Calu3 (cell line): ENCODE measurements at regions not wholly inside any gene's neighbourhood (a gene's known extent, or its start where the extent isn't known, plus 50 kb on each side); places are given as distances from the start of the nearest gene placed in this dataset.

ENCODE experiments used
- BruUV-seq: library from RNA; stranded (reverse); fragments of 400-500 nt; replicated peaks from 2 replicates; lab custom pipeline; 2021; lab: Mats Ljungman, UMichigan
- CTCF ChIA-PET: fragments of 300-600 bp; sonication (Branson Sonifier 250); formaldehyde crosslinking; loops from one replicate; lab custom pipeline; 2022; ENCODE audit warnings: antibody characterized with exemption; lab: Charles Lee
- DNase-seq: peaks from one replicate; pipeline ENCODE4 v3.0.0; 2022
- H3K27ac Mint-ChIP-seq: one replicate; pipeline ENCODE4 v1.8.0; 2022; ENCODE audit warnings: mixed read lengths; ENCODE audit not compliant: unreplicated experiment
- H3K27me3 Mint-ChIP-seq: one replicate; pipeline ENCODE4 v1.8.0; 2022; ENCODE audit warnings: mixed read lengths; ENCODE audit not compliant: unreplicated experiment
- H3K36me3 Mint-ChIP-seq: one replicate; pipeline ENCODE4 v1.8.0; 2022; ENCODE audit warnings: mild to moderate bottlenecking, moderate library complexity, mixed read lengths; ENCODE audit not compliant: insufficient read depth, unreplicated experiment
- H3K4me1 Mint-ChIP-seq: one replicate; pipeline ENCODE4 v1.8.0; 2022; ENCODE audit warnings: mild to moderate bottlenecking, low read depth, mixed read lengths; ENCODE audit not compliant: unreplicated experiment
- H3K4me3 Mint-ChIP-seq: one replicate; pipeline ENCODE4 v1.8.0; 2022; ENCODE audit warnings: mild to moderate bottlenecking, low read depth, moderate library complexity, mixed read lengths; ENCODE audit not compliant: unreplicated experiment
- H3K9me3 Mint-ChIP-seq: one replicate; pipeline ENCODE4 v1.8.0; 2022; ENCODE audit warnings: low read depth, mixed read lengths; ENCODE audit not compliant: unreplicated experiment
- CTCF ChIP-seq: fragments of 200-600 bp; IDR thresholded peaks from one replicate; pipeline ENCODE4 v1.8.0; 2022; ENCODE audit warnings: antibody characterized with exemption; ENCODE audit not compliant: unreplicated experiment
- intact Hi-C: fragments of 100-400 bp; cut with micrococcal nuclease; formaldehyde crosslinking; loops from one replicate; pipeline ENCODE4 v1.10.0; 2022; ENCODE audit not compliant: unreplicated experiment

GRCh38 chr2:3104261-3104660 is 273.4 kb downstream of the EIPR1 start:
- intact Hi-C loops = no loop called here
- Mint-ChIP-seq H3K4me3 (no peak overlapping the region), H3K4me1 (no peaks in the 10 kb centered on the region), H3K36me3 (no peaks in the 10 kb centered on the region), H3K27me3 (no peaks in the 10 kb centered on the region), H3K9me3 (peaks cover 19% of the 10 kb centered on the region), H3K27ac (no peak overlapping the region)
- CTCF ChIA-PET = no interaction called here
- no TSS peak for BruUV-seq
- no peak for TF ChIP-seq CTCF
- no peak for DNase-seq

- no peak for TF ChIP-seq CTCF
- no peak overlapping the region for H3K4me3 Mint-ChIP-seq
- H3K36me3 Mint-ChIP-seq = no peaks in the 10 kb centered on the region
- H3K9me3 Mint-ChIP-seq = peaks cover 19% of the 10 kb centered on the region
- BruUV-seq = no TSS peak
- H3K4me1 Mint-ChIP-seq = no peaks in the 10 kb centered on the region
- CTCF ChIA-PET = no interaction called here
- H3K27me3 Mint-ChIP-seq = no peaks in the 10 kb centered on the region
- intact Hi-C loops = no loop called here
- H3K27ac Mint-ChIP-seq = no peak overlapping the region
- DNase-seq = no peak
Measured at GRCh38 chr2:3102922-3103569, 274.6 kb downstream of the EIPR1 start.

DNA sequence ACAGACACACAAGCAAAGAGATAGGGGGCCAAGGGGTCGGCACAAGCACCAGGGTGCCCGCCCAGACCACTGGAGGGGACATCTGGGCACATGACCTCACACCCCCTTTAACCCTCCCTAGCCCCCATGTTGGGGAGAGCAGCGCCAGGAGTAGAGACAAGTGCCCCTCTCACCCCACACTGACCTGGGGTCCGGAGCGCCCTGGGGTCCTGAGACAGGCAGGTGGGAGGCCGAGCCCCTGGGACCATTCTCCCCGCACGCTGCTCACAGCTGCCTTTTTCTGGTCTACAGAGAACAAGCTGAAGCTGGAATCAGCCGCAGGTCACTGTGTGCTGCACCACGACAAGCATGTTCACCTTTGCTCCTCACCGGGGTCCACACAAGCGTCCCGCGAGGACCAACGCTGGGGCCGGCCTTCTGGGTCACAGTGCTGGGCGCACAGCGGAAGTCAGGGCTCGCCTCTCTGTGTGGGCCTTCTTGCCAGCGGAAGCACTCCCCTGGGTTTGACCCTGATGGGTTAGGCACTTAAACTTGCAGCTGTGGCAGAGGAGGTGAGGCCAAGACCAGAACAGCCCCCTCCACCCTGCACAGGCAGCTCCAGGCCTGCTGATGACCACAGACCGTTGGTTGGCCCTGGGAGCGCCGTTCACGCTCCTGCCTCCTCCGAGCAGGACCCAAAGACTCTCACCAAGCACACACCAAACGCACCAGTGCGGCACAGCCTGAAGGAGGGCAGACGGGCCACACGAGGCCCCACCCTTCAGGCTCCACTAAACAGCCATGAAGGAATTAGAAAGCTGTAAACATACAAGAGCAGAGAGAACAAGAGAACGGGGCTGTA is 275.3 kb downstream of the EIPR1 start:
- CTCF ChIA-PET = no interaction called here
- no peak for TF ChIP-seq CTCF
- Mint-ChIP-seq H3K9me3 (peaks cover 20% of the 10 kb centered on the region), H3K36me3 (no peaks in the 10 kb centered on the region), H3K27me3 (no peaks in the 10 kb centered on the region), H3K27ac (no peak overlapping the region), H3K4me1 (no peaks in the 10 kb centered on the region), H3K4me3 (no peak overlapping the region)
- DNase-seq = no peak
- intact Hi-C loops = no loop called here
- no TSS peak for BruUV-seq

DNA sequence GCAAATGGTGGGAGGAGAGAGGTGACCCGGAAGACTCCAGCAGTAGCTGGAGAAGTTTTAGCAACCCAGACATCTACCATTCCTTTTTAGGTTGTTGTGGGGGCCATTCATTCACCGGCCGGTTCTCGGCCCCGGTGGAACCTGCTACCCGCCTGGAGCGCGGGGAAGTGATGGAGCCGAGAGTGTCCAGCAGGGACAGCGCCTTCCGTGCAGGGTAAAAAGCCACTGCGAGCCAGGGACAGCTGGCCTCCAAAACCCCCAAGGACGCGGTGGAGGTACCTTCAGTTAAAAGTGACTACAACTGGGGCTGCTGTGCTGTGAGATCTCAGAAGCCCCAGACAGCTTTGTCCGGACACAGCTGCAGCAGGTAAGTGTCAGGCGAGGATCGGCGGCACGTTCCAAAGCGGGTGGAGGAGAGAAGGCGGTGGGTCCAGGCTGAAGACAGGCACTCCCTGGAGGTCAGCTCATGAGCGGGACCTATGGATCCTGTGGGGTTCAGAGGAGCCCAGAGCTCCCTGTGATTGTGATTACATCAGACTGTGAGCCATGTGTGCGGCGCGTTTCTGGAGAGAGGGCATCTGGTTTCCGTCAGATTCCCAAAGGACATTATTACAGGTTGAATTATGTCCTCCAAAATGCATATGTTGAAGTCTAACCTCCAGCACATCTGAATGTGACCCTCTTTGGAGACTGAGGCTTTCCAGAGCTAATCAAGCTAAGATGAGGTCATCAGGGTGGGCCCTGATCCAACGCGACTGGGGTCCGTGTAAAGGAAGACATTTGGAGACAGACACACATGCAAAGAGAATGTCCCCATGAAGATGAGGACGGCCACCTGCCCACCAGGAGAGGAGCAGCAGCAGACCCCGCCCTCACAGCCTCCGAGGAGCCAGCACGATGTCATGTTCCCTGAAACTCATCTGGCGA is 276.3 kb downstream of the EIPR1 start:
- Mint-ChIP-seq H3K4me3 (no peak overlapping the region), H3K4me1 (no peaks in the 10 kb centered on the region), H3K9me3 (peaks cover 20% of the 10 kb centered on the region), H3K27ac (no peak overlapping the region), H3K36me3 (no peaks in the 10 kb centered on the region), H3K27me3 (no peaks in the 10 kb centered on the region)
- TF ChIP-seq CTCF = no peak
- BruUV-seq = no TSS peak
- CTCF ChIA-PET = no interaction called here
- intact Hi-C loops = no loop called here
- no peak for DNase-seq
